ENCODE measurements at regions not wholly inside any gene's neighbourhood (a gene's known extent, or its start where the extent isn't known, plus 50 kb on each side); places are given as distances from the start of the nearest gene placed in this dataset.

- POLR2A ChIA-PET: no interaction called here
- no peaks in the 10 kb centered on the region; a peak in 1 of 4 replicates for H3K4me1 ChIP-seq (ENCODE audit: control insufficient read depth in 1 of 2, insufficient read depth in 2 of 2, low read depth in 1 of 2, low read length in 1 of 2)
- H4K20me1 ChIP-seq (ENCODE audit: insufficient read depth): no peaks in the 10 kb centered on the region
- H3K9me2 ChIP-seq: no peaks in the 10 kb centered on the region
- no peak overlapping the region for H3K9ac ChIP-seq
- H3K4me2 ChIP-seq: no peak overlapping the region
- H3K79me2 ChIP-seq (ENCODE audit: insufficient read depth): no peaks in the 10 kb centered on the region
- CTCF ChIA-PET: no interaction called here
- TF ChIP-seq TAF1 (IDR thresholded peaks at IDR 0.05; ENCODE audit: borderline replicate concordance, low read depth, low read length): no peak
- no peak for TF ChIP-seq ZBTB33 (IDR thresholded peaks at IDR 0.05; ENCODE audit: borderline replicate concordance, low read depth)
- TF ChIP-seq, protein P1, sequence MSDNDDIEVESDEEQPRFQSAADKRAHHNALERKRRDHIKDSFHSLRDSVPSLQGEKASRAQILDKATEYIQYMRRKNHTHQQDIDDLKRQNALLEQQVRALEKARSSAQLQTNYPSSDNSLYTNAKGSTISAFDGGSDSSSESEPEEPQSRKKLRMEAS (IDR thresholded peaks at IDR 0.05; ENCODE audit: low read depth): no peak
- TF ChIP-seq MXI1 (IDR thresholded peaks at IDR 0.05; ENCODE audit: low read depth, low read length): no peak
- no peak for TF ChIP-seq SMC3 (IDR thresholded peaks at IDR 0.05; ENCODE audit: low read depth, low read length)
- no peak for TF ChIP-seq TCF12 (IDR thresholded peaks at IDR 0.05)
- no peak for TF ChIP-seq EZH2phosphoT487 (IDR thresholded peaks at IDR 0.05; ENCODE audit: borderline replicate concordance, low read depth)
- TF ChIP-seq, protein P2, sequence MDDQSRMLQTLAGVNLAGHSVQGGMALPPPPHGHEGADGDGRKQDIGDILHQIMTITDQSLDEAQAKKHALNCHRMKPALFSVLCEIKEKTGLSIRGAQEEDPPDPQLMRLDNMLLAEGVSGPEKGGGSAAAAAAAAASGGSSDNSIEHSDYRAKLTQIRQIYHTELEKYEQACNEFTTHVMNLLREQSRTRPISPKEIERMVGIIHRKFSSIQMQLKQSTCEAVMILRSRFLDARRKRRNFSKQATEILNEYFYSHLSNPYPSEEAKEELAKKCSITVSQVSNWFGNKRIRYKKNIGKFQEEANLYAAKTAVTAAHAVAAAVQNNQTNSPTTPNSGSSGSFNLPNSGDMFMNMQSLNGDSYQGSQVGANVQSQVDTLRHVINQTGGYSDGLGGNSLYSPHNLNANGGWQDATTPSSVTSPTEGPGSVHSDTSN (IDR thresholded peaks at IDR 0.05): no peak
- TF ChIP-seq RCOR1 (IDR thresholded peaks at IDR 0.05; ENCODE audit: low read length): no peak
- TF ChIP-seq EP300 (IDR thresholded peaks at IDR 0.05; ENCODE audit: borderline replicate concordance in 1 of 2, low read depth in 1 of 2, low read length in 1 of 2): no peak
- no peak overlapping the region for H3K4me3 ChIP-seq (ENCODE audit: low read depth in 2 of 2, low read length in 1 of 2)
- H3K36me3 ChIP-seq (replicated peaks in 1 of 2; ENCODE audit: control insufficient read depth in 1 of 2, insufficient read depth in 2 of 2, low read length in 1 of 2): no peaks in the 10 kb centered on the region
- peaks cover 7% of the 10 kb centered on the region for H3F3A ChIP-seq (replicated peaks; ENCODE audit: insufficient read depth)
- no peak for DNase-seq
- H2AFZ ChIP-seq (ENCODE audit: low read depth): no peak overlapping the region
- no peaks in the 10 kb centered on the region for H3K27me3 ChIP-seq (ENCODE audit: insufficient read depth)
- no peaks in the 10 kb centered on the region for H3K9me3 ChIP-seq
- H3K27ac ChIP-seq (ENCODE audit: low read depth in 2 of 2, low read length in 1 of 2): no peak overlapping the region
Observed at GRCh38 chr14:58801086-58801485, 163.3 kb downstream of the DACT1 start.

- Histone ChIP-seq H3K27ac (ENCODE audit: low read depth in 2 of 2, low read length in 1 of 2) (no peak overlapping the region), H3K4me1 (ENCODE audit: control insufficient read depth in 1 of 2, insufficient read depth in 2 of 2, low read depth in 1 of 2, low read length in 1 of 2) (no peaks in the 10 kb centered on the region; a peak in 1 of 4 replicates), H3K4me3 (ENCODE audit: low read depth in 2 of 2, low read length in 1 of 2) (no peak overlapping the region), H3K9me2 (no peaks in the 10 kb centered on the region), H3K9ac (no peak overlapping the region), H3K36me3 (replicated peaks in 1 of 2; ENCODE audit: control insufficient read depth in 1 of 2, insufficient read depth in 2 of 2, low read length in 1 of 2) (no peaks in the 10 kb centered on the region), H2AFZ (ENCODE audit: low read depth) (no peak overlapping the region), H3F3A (replicated peaks; ENCODE audit: insufficient read depth) (peaks cover 10% of the 10 kb centered on the region), H3K9me3 (no peaks in the 10 kb centered on the region; the same call in 1 of the 2 replicates), H4K20me1 (ENCODE audit: insufficient read depth) (no peaks in the 10 kb centered on the region), H3K27me3 (ENCODE audit: insufficient read depth) (no peaks in the 10 kb centered on the region), H3K79me2 (ENCODE audit: insufficient read depth) (no peaks in the 10 kb centered on the region), H3K4me2 (no peak overlapping the region)
- CTCF ChIA-PET: no interaction called here
- POLR2A ChIA-PET: no interaction called here
- peak; percentile 33 for DNase-seq
- 33% methylated on average over 4 of the region's 4 CpGs for WGBS (ENCODE audit: low lambda C conversion rate)
- TF ChIP-seq TEAD4 (IDR thresholded peaks at IDR 0.05; ENCODE audit: borderline replicate concordance, insufficient read depth) (no peak), FOXM1 (IDR thresholded peaks at IDR 0.05; ENCODE audit: low read depth) (no peak), FOSL2 (IDR thresholded peaks at IDR 0.05; ENCODE audit: borderline replicate concordance, low read depth) (peak; percentile 15; the same call in 1 of the 2 replicates), EP300 (IDR thresholded peaks at IDR 0.05; ENCODE audit: borderline replicate concordance in 1 of 2, low read depth in 1 of 2, low read length in 1 of 2) (peak; percentile 36 to 51; a peak in 1 of 4 replicates), RCOR1 (IDR thresholded peaks at IDR 0.05; ENCODE audit: low read length) (0 out of 2 replicates have a peak, but pooled peaks have one; percentile 12), RXRA (IDR thresholded peaks at IDR 0.05; ENCODE audit: borderline replicate concordance, low read depth) (no peak; the same call in 1 of the 2 replicates), GABPA (IDR thresholded peaks at IDR 0.05; ENCODE audit: low read depth) (no peak), ELF1 (IDR thresholded peaks at IDR 0.05) (no peak), POLR2AphosphoS5 (IDR thresholded peaks at IDR 0.05; ENCODE audit: low read depth, low read length) (no peak), YY1 (IDR thresholded peaks at IDR 0.05; ENCODE audit: low read depth) (no peak), ZBTB33 (IDR thresholded peaks at IDR 0.05; ENCODE audit: borderline replicate concordance, low read depth) (no peak)
- TF ChIP-seq, protein P1 (IDR thresholded peaks at IDR 0.05; ENCODE audit: low read depth): no peak
- TF ChIP-seq, protein P3, sequence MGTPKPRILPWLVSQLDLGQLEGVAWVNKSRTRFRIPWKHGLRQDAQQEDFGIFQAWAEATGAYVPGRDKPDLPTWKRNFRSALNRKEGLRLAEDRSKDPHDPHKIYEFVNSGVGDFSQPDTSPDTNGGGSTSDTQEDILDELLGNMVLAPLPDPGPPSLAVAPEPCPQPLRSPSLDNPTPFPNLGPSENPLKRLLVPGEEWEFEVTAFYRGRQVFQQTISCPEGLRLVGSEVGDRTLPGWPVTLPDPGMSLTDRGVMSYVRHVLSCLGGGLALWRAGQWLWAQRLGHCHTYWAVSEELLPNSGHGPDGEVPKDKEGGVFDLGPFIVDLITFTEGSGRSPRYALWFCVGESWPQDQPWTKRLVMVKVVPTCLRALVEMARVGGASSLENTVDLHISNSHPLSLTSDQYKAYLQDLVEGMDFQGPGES (IDR thresholded peaks at IDR 0.05; ENCODE audit: low read depth, low read length): no peak
Observed at GRCh38 chr14:58805057-58805456, 167.3 kb downstream of the DACT1 start.
